Spleen (tissue), 11 donors: ENCODE measurements at regions not wholly inside any gene's neighbourhood (a gene's known extent, or its start where the extent isn't known, plus 50 kb on each side); places are given as distances from the start of the nearest gene placed in this dataset.

Source experiments
- DNase-seq: peaks from one replicate; pipeline ENCODE4 v3.0.0-alpha.2; 2020
- H3K27ac ChIP-seq, 8 donors: fragments of 200-600 bp; sonication (generic) in 7 of 8; 1 replicate in 4 of 8; 2 replicates in 4 of 8; pipeline versions ENCODE4 v1.5.0 to v1.8.0; 2016 to 2021; ENCODE audit warnings: inconsistent platforms in 4 of 8, mild to moderate bottlenecking in 4 of 8, moderate library complexity in 1 of 8
- H3K27me3 ChIP-seq, 7 donors: fragments of 200-600 bp; sonication (generic) in 6 of 7; replicated peaks in 1 of 7; 1 replicate in 4 of 7; 2 replicates in 3 of 7; pipeline versions ENCODE4 v1.5.0 to v1.8.0; 2016 to 2021; ENCODE audit warnings: inconsistent platforms in 3 of 7, mild to moderate bottlenecking in 1 of 7
- H3K36me3 ChIP-seq, 6 donors: fragments of 200-600 bp; sonication (generic) in 5 of 6; 1 replicate in 4 of 6; 2 replicates in 2 of 6; pipeline versions ENCODE4 v1.5.0 to v1.8.0; 2016 to 2021; ENCODE audit warnings: inconsistent platforms in 2 of 6
- H3K4me1 ChIP-seq, 6 donors: fragments of 200-600 bp; sonication (generic) in 5 of 6; 1 replicate in 3 of 6; 2 replicates in 3 of 6; pipeline versions ENCODE4 v1.5.0 to v1.8.0; 2016 to 2021; ENCODE audit warnings: inconsistent platforms in 3 of 6
- H3K4me3 ChIP-seq, 8 donors: fragments of 200-600 bp; sonication (generic) in 7 of 8; 1 replicate in 4 of 8; 2 replicates in 4 of 8; pipeline versions ENCODE4 v1.5.0 to v1.8.0; 2016 to 2021; ENCODE audit warnings: inconsistent platforms in 4 of 8, mild to moderate bottlenecking in 4 of 8, moderate library complexity in 2 of 8
- H3K9me3 ChIP-seq, 8 donors: fragments of 200-600 bp; sonication (generic) in 7 of 8; 1 replicate in 4 of 8; 2 replicates in 4 of 8; pipeline versions ENCODE4 v1.5.0 to v1.8.0; 2016 to 2021; ENCODE audit warnings: inconsistent platforms in 4 of 8
- CTCF ChIP-seq, 11 experiments: fragments of 200-600 bp in 7 of 11; fragments of 450-650 bp in 4 of 11; sonication (generic) in 4 of 11; IDR thresholded peaks in 8 of 11; conservative IDR thresholded peaks in 3 of 11; 1 replicate in 7 of 11; 2 replicates in 4 of 11; pipeline versions ENCODE4 v1.4.0 to v1.8.0; 2016 to 2021; ENCODE audit warnings: antibody characterized with exemption in 11 of 11, inconsistent platforms in 4 of 11, mild to moderate bottlenecking in 1 of 11
- POLR2A ChIP-seq, 3 donors: fragments of 450-650 bp; IDR thresholded peaks; one replicate each; pipeline ENCODE4 v1.5.1; 2017; ENCODE audit warnings: antibody characterized with exemption in 3 of 3, mild to moderate bottlenecking in 1 of 3
- POLR2AphosphoS5 ChIP-seq, 3 donors: sonication (generic); formaldehyde crosslinking; IDR thresholded peaks; one replicate each; pipeline ENCODE4 v1.5.1; 2017; ENCODE audit warnings: antibody characterized with exemption in 3 of 3
- WGBS, 5 donors: extraction: QIAGEN DNeasy Blood & Tissue Kit in 3 of 5; methylation state at CpG; one replicate each; pipeline versions ENCODE4 v1.1.5 to v1.1.7; 2013 to 2018; 5-methylcytosine and 5-hydroxymethylcytosine counted together
- intact Hi-C: fragments of 100-400 bp; cut with DNase I; formaldehyde crosslinking; loops from one replicate; pipeline ENCODE4 v1.15.0; 2023; ENCODE audit warnings: low total_unique reads
- donor health status: healthy with polysubstance abuse.
- donor health status: DM: no; HTN: no; CAD: no; lungs with moderate emphysema.
- donor health status: DM: no; HTN: no; CAD: no.
- donor health status: Bipolar disorder and iron deficiency.
- donor health status: healthy.
- donor health status: DM: no; HTN: no; CAD: no.
- donor health status: DM: yes; HTN: yes; CAD: no.

DNA sequence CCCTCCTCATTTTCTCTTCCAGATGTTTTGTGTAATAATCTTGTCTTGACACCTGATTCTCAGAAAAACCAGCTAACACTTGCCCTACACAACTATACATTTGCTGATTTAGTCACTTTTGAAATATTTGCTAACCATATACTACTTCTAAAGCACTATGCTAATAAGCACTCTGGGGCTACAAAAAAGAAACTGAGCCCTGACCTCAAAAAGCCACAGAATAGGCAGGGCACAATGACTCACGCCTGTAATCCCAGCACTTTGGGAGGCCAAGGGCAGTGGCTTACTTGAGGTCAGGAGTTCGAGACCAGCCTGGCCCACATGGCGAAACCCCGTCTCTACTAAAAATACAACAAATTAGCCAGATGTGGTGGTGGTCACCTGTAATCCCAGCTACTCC is 266.0 kb downstream of the RAD51AP2 start:
- Histone ChIP-seq H3K27ac (no peak overlapping the region), H3K4me1 (no peaks in the 10 kb centered on the region), H3K27me3 (no peaks in the 10 kb centered on the region), H3K9me3 (no peaks in the 10 kb centered on the region), H3K4me3 (no peak overlapping the region), H3K36me3 (no peaks in the 10 kb centered on the region)
- 64 to 90% (median 82%) methylated on average over 4 of the region's 4 CpGs for WGBS, 5 donors
- intact Hi-C loops: no loop called here
- TF ChIP-seq POLR2AphosphoS5 (IDR thresholded peaks at IDR 0.05): no peak
- TF ChIP-seq CTCF (IDR thresholded peaks at IDR 0.05 in 8 of 11, conservative IDR thresholded peaks at IDR 0.05 in 3 of 11): no peak
- no peak for TF ChIP-seq POLR2A (IDR thresholded peaks at IDR 0.05)
- DNase-seq: no peak

DNA sequence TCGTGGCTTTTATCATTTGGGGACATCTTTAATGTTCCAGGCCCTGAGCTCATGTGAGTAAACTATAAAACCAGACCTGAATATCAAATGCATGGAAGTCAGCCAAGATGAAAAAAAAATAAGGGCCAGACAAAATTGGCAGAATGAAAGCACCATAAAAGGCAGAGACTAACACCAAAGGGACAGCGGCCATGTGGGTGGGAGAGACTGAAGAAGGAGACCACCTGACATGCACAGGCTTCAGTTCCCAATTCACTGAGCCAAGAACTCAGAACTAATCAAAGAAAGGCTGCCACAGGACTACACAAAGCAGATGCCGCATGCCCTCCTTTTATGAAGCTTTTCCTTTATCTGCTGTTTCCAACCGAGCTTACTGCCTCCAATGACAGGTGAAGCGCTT is 267.1 kb downstream of the RAD51AP2 start:
- 78 to 89% (median 80%) methylated on average over 5 of the region's 5 CpGs for WGBS, 5 donors
- TF ChIP-seq POLR2A (IDR thresholded peaks at IDR 0.05) (no peak), CTCF (IDR thresholded peaks at IDR 0.05 in 8 of 11, conservative IDR thresholded peaks at IDR 0.05 in 3 of 11) (no peak), POLR2AphosphoS5 (IDR thresholded peaks at IDR 0.05) (no peak)
- H3K9me3 ChIP-seq: no peaks in the 10 kb centered on the region
- intact Hi-C loops: no loop called here
- no peaks in the 10 kb centered on the region for H3K36me3 ChIP-seq
- H3K27ac ChIP-seq: no peak overlapping the region
- no peak for DNase-seq
- H3K27me3 ChIP-seq: no peaks in the 10 kb centered on the region
- H3K4me1 ChIP-seq: no peaks in the 10 kb centered on the region
- H3K4me3 ChIP-seq: no peak overlapping the region

DNA sequence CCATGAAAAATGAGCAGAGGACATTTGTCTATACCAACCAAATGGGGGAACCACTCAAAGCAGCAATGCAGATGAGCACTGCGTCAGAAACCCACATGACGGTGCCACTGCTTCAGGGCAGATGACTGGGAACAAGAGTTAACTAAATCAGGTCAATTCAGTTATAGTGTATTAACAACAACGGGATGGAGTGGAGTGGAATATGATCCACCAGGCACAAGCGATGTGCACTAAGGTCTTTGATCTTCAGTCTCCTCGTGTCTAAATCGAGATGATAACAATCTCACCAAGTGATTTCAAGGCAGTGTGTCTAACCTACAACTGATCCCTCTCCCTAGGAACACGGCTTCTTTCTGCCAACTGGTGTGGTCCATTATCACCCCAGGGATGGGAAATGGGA is 269.0 kb downstream of the RAD51AP2 start:
- no peak overlapping the region for H3K27ac ChIP-seq
- H3K4me3 ChIP-seq: no peak overlapping the region
- H3K36me3 ChIP-seq: no peaks in the 10 kb centered on the region
- no peak for TF ChIP-seq CTCF (IDR thresholded peaks at IDR 0.05 in 8 of 11, conservative IDR thresholded peaks at IDR 0.05 in 3 of 11)
- TF ChIP-seq POLR2A (IDR thresholded peaks at IDR 0.05): no peak
- TF ChIP-seq POLR2AphosphoS5 (IDR thresholded peaks at IDR 0.05): no peak
- WGBS, 5 donors: 86 to 92% (median 89%) methylated on average over 7 of the region's 7 CpGs
- DNase-seq: no peak
- H3K9me3 ChIP-seq: no peaks in the 10 kb centered on the region
- no peaks in the 10 kb centered on the region for H3K27me3 ChIP-seq
- H3K4me1 ChIP-seq: no peaks in the 10 kb centered on the region
- intact Hi-C loops: no loop called here

DNA sequence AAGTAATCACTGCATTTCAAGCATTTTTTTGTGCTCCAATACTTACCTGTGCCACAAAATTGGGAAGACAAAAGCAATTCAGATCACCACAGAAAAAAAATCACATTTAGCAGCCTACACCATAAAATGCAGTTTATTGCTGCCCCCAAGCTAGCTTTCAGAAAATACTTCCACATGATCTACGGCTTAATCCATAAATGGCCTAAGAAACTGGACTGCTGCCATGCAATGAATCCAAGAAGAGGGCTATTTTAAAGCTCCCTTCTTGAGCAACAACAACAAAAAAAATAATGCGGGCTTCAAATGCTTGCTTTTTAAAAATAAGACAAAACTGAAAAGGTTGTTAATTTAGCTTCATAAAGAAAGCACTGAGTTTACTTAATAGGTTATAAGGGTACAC is 272.3 kb downstream of the RAD51AP2 start:
- intact Hi-C loops: no loop called here
- no peaks in the 10 kb centered on the region for H3K9me3 ChIP-seq
- no peaks in the 10 kb centered on the region for H3K27me3 ChIP-seq
- TF ChIP-seq CTCF (IDR thresholded peaks at IDR 0.05 in 8 of 11, conservative IDR thresholded peaks at IDR 0.05 in 3 of 11): no peak
- TF ChIP-seq POLR2AphosphoS5 (IDR thresholded peaks at IDR 0.05): no peak
- TF ChIP-seq POLR2A (IDR thresholded peaks at IDR 0.05): no peak
- 69 to 82% (median 74%) methylated on average over 2 of the region's 2 CpGs for WGBS, 5 donors
- no peaks in the 10 kb centered on the region for H3K36me3 ChIP-seq
- DNase-seq: no peak
- no peak overlapping the region for H3K27ac ChIP-seq
- H3K4me3 ChIP-seq: no peak overlapping the region
- H3K4me1 ChIP-seq: no peaks in the 10 kb centered on the region
